Adipocyte (in vitro differentiated cells): ENCODE measurements at regions not wholly inside any gene's neighbourhood (a gene's known extent, or its start where the extent isn't known, plus 50 kb on each side); places are given as distances from the start of the nearest gene placed in this dataset.

Experiments used
- DNase-seq: peaks from one replicate; pipeline ENCODE4 v3.0.0-alpha.2; 2015; ENCODE audit warnings: low read depth
- H3K27me3 ChIP-seq: replicated peaks from 2 replicates; pipeline ENCODE4 v1.7.0; 2013; ENCODE audit warnings: mild to moderate bottlenecking, low read length, moderate library complexity; ENCODE audit not compliant: control insufficient read depth, insufficient read depth
- H3K36me3 ChIP-seq: 2 replicates; pipeline ENCODE4 v1.7.0; 2013; ENCODE audit warnings: low read length, mild to moderate bottlenecking, moderate library complexity; ENCODE audit not compliant: control insufficient read depth, insufficient read depth, severe bottlenecking
- H3K4me1 ChIP-seq: 2 replicates; pipeline ENCODE4 v1.7.0; 2013; ENCODE audit warnings: mild to moderate bottlenecking, low read length, moderate library complexity; ENCODE audit not compliant: control insufficient read depth, insufficient read depth
- H3K4me3 ChIP-seq: 2 replicates; pipeline ENCODE4 v1.7.0; 2013; ENCODE audit warnings: mild to moderate bottlenecking, low read length, moderate library complexity
- H3K9ac ChIP-seq: 2 replicates; pipeline ENCODE4 v1.7.0; 2013; ENCODE audit warnings: mild to moderate bottlenecking, low read length, moderate library complexity
- H3K9me3 ChIP-seq: 2 replicates; pipeline ENCODE4 v1.7.0; 2013; ENCODE audit warnings: mild to moderate bottlenecking, low read length, moderate library complexity; ENCODE audit not compliant: control insufficient read depth

GRCh38 chr14:42918615-42919014 lies 1311.9 kb downstream of the LRFN5 start:
- DNase-seq, result no peak
- no peaks in the 10 kb centered on the region for H3K36me3 ChIP-seq
- no peaks in the 10 kb centered on the region for H3K4me1 ChIP-seq
- no peak overlapping the region for H3K9ac ChIP-seq
- no peaks in the 10 kb centered on the region for H3K27me3 ChIP-seq
- H3K9me3 ChIP-seq, result no peaks in the 10 kb centered on the region
- H3K4me3 ChIP-seq, result no peak overlapping the region

- Histone ChIP-seq H3K27me3 (no peaks in the 10 kb centered on the region), H3K4me3 (no peak overlapping the region), H3K9ac (no peak overlapping the region), H3K9me3 (no peaks in the 10 kb centered on the region), H3K36me3 (no peaks in the 10 kb centered on the region), H3K4me1 (no peaks in the 10 kb centered on the region)
- no peak for DNase-seq
Measured at GRCh38 chr14:42911642-42912041, 1305.0 kb downstream of the LRFN5 start.

GRCh38 chr14:42909659-42910058 lies 1303.0 kb downstream of the LRFN5 start:
- DNase-seq, result no peak
- Histone ChIP-seq H3K9ac (no peak overlapping the region), H3K9me3 (no peaks in the 10 kb centered on the region)

GRCh38 chr14:42893183-42893582 lies 1286.5 kb downstream of the LRFN5 start:
- no peaks in the 10 kb centered on the region for H3K36me3 ChIP-seq
- no peaks in the 10 kb centered on the region for H3K27me3 ChIP-seq
- no peak overlapping the region for H3K4me3 ChIP-seq
- no peak for DNase-seq
- H3K9me3 ChIP-seq, result no peaks in the 10 kb centered on the region
- no peak overlapping the region for H3K9ac ChIP-seq
- H3K4me1 ChIP-seq, result no peaks in the 10 kb centered on the region

More at GRCh38 chr14:42909659-42910058, 1303.0 kb downstream of the LRFN5 start:
- no peaks in the 10 kb centered on the region for H3K4me1 ChIP-seq
- no peaks in the 10 kb centered on the region for H3K36me3 ChIP-seq
- no peak overlapping the region for H3K4me3 ChIP-seq
- no peaks in the 10 kb centered on the region for H3K27me3 ChIP-seq

GRCh38 chr14:42884100-42884499 lies 1277.4 kb downstream of the LRFN5 start:
- DNase-seq, result peak; percentile 7
- Histone ChIP-seq H3K4me3 (no peak overlapping the region), H3K9ac (no peak overlapping the region), H3K9me3 (no peaks in the 10 kb centered on the region), H3K4me1 (peaks cover 2% of the 10 kb centered on the region), H3K36me3 (no peaks in the 10 kb centered on the region), H3K27me3 (no peaks in the 10 kb centered on the region)

GRCh38 chr14:42877716-42878115 lies 1271.0 kb downstream of the LRFN5 start:
- H3K4me3 ChIP-seq, result no peak overlapping the region
- no peaks in the 10 kb centered on the region for H3K27me3 ChIP-seq
- no peak for DNase-seq
- no peaks in the 10 kb centered on the region for H3K9me3 ChIP-seq
- no peaks in the 10 kb centered on the region for H3K4me1 ChIP-seq
- H3K36me3 ChIP-seq, result no peaks in the 10 kb centered on the region
- no peak overlapping the region for H3K9ac ChIP-seq

- H3K4me3 ChIP-seq, result no peak overlapping the region
- H3K9me3 ChIP-seq, result no peaks in the 10 kb centered on the region
- no peak overlapping the region for H3K9ac ChIP-seq
- no peaks in the 10 kb centered on the region for H3K27me3 ChIP-seq
- H3K4me1 ChIP-seq, result no peaks in the 10 kb centered on the region
- H3K36me3 ChIP-seq, result no peaks in the 10 kb centered on the region
- no peak for DNase-seq
Measured at GRCh38 chr14:42872786-42873185, 1266.1 kb downstream of the LRFN5 start.

- no peaks in the 10 kb centered on the region for H3K36me3 ChIP-seq
- no peak for DNase-seq
- no peaks in the 10 kb centered on the region for H3K9me3 ChIP-seq
- no peak overlapping the region for H3K9ac ChIP-seq
- no peaks in the 10 kb centered on the region for H3K27me3 ChIP-seq
- H3K4me3 ChIP-seq, result no peak overlapping the region
- no peaks in the 10 kb centered on the region for H3K4me1 ChIP-seq
Measured at GRCh38 chr14:42869681-42870080, 1263.0 kb downstream of the LRFN5 start.

GRCh38 chr14:42862114-42862513 lies 1255.4 kb downstream of the LRFN5 start:
- Histone ChIP-seq H3K9me3 (no peaks in the 10 kb centered on the region), H3K4me3 (no peak overlapping the region), H3K27me3 (no peaks in the 10 kb centered on the region), H3K4me1 (no peaks in the 10 kb centered on the region), H3K9ac (no peak overlapping the region), H3K36me3 (no peaks in the 10 kb centered on the region)
- no peak for DNase-seq

GRCh38 chr14:42860371-42860770 lies 1253.7 kb downstream of the LRFN5 start:
- Histone ChIP-seq H3K9ac (no peak overlapping the region), H3K9me3 (no peaks in the 10 kb centered on the region), H3K4me3 (no peak overlapping the region), H3K27me3 (no peaks in the 10 kb centered on the region), H3K36me3 (no peaks in the 10 kb centered on the region), H3K4me1 (no peaks in the 10 kb centered on the region)
- no peak for DNase-seq

GRCh38 chr14:42856106-42856505 lies 1249.4 kb downstream of the LRFN5 start:
- Histone ChIP-seq H3K4me1 (no peaks in the 10 kb centered on the region), H3K9me3 (no peaks in the 10 kb centered on the region), H3K4me3 (no peak overlapping the region), H3K27me3 (no peaks in the 10 kb centered on the region), H3K9ac (no peak overlapping the region), H3K36me3 (no peaks in the 10 kb centered on the region)
- DNase-seq, result no peak

- Histone ChIP-seq H3K9ac (no peak overlapping the region), H3K36me3 (no peaks in the 10 kb centered on the region), H3K4me1 (no peaks in the 10 kb centered on the region), H3K4me3 (no peak overlapping the region), H3K27me3 (no peaks in the 10 kb centered on the region), H3K9me3 (no peaks in the 10 kb centered on the region)
- no peak for DNase-seq
Measured at GRCh38 chr14:42855085-42855484, 1248.4 kb downstream of the LRFN5 start.
